Fibroblast of pulmonary artery (primary cell): ENCODE measurements at regions not wholly inside any gene's neighbourhood (a gene's known extent, or its start where the extent isn't known, plus 50 kb on each side); places are given as distances from the start of the nearest gene placed in this dataset.

ENCODE experiments used
- DNase-seq: peaks from one replicate; pipeline ENCODE4 v3.0.0-alpha.2; 2010; ENCODE audit warnings: low read depth
- H3K4me3 ChIP-seq: replicated peaks from 2 replicates; pipeline ENCODE4 v1.5.1; 2011; ENCODE audit warnings: low read depth, mild to moderate bottlenecking, control low read depth, low read length, moderate library complexity
- TF ChIP-seq, protein P1 (sequence below): IDR thresholded peaks from 2 replicates; pipeline ENCODE4 v1.5.1; 2011; ENCODE audit warnings: mild to moderate bottlenecking, control low read depth, low read length, inconsistent platforms; ENCODE audit errors: missing control alignments

DNA sequence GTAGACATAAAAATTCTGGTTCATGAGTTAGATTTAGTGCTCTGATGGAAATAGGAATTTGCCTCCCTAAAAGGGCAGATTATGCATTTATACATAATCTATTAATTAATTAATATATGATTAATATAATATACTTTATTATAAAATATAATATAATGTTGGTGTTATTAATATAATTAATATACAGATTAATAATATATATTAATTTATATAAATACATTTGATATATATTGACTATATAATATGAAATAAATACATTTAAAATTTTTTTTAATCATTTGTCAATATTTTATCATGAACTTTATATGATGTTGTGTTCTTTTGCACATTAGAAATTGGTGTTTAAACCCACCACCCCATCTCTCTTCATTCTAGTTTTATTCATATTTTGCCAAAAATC, 652.1 kb upstream of the ZNF804A start:
- DNase-seq = no peak
- no peak overlapping the region for H3K4me3 ChIP-seq
- TF ChIP-seq, protein P1, sequence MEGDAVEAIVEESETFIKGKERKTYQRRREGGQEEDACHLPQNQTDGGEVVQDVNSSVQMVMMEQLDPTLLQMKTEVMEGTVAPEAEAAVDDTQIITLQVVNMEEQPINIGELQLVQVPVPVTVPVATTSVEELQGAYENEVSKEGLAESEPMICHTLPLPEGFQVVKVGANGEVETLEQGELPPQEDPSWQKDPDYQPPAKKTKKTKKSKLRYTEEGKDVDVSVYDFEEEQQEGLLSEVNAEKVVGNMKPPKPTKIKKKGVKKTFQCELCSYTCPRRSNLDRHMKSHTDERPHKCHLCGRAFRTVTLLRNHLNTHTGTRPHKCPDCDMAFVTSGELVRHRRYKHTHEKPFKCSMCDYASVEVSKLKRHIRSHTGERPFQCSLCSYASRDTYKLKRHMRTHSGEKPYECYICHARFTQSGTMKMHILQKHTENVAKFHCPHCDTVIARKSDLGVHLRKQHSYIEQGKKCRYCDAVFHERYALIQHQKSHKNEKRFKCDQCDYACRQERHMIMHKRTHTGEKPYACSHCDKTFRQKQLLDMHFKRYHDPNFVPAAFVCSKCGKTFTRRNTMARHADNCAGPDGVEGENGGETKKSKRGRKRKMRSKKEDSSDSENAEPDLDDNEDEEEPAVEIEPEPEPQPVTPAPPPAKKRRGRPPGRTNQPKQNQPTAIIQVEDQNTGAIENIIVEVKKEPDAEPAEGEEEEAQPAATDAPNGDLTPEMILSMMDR = no peak

DNA sequence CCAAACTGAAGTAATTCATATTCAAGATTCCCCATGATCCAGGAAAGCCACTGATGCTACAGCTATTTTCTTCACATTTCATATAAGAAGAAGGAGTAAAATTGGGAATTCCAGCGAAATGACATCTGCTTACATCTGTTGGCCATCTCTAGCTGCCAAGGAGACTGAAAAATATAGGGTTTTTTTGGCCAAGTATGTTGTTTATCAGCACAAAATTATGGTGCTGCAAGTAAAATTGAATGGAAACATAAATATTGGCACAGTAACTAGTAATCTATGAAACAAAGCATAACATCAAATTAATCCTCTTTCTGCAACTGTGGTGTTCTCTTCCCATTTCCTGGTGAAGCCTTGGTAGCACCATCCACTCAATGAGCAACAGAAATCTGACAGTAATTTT, 649.5 kb upstream of the ZNF804A start:
- TF ChIP-seq, protein P1 = no peak
- DNase-seq = no peak
- no peak overlapping the region for H3K4me3 ChIP-seq

DNA sequence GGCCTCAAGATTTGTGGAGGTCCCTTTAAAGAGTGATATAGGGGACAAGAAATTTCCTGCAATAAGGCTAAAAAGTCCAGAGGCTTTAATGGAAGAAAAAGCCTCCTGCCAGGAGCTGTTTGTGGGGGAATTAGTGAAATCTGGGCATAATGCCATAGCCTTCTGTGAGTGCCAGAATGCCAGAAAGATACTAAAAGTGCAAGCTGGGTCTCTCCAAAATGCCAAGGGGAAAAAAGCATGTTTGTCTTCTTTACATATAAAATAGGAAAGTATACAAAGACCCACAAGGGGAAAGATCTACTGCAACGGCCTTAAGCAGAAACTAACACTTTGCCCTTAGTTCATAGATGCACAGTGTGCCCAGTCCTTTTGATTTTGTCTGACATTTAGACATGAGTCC, 647.7 kb upstream of the ZNF804A start:
- DNase-seq = no peak

DNA sequence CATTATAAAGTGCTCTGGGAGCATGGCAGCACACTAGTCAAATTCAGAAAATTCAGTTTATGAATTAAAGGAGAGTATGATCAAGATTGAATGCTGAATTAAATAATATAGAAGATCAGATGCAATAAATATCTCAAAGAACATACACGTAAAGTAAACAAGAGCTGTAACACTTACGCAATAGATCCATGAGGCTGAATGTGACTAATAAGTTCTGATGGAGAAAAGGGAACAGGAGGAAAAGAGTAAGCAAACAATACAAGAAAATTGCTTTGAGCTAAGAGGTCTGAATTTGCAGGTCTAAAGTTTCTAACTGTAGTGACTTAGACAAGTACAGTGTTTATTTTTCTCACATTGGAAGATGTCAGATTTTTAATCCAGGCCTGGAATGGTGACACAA, 646.7 kb upstream of the ZNF804A start:
- TF ChIP-seq, protein P1 = no peak
- H3K4me3 ChIP-seq = no peak overlapping the region
- DNase-seq = peak; percentile 18

More for the DNA sequence above, 647.7 kb upstream of the ZNF804A start:
- H3K4me3 ChIP-seq = no peak overlapping the region
- TF ChIP-seq, protein P1 = no peak

DNA sequence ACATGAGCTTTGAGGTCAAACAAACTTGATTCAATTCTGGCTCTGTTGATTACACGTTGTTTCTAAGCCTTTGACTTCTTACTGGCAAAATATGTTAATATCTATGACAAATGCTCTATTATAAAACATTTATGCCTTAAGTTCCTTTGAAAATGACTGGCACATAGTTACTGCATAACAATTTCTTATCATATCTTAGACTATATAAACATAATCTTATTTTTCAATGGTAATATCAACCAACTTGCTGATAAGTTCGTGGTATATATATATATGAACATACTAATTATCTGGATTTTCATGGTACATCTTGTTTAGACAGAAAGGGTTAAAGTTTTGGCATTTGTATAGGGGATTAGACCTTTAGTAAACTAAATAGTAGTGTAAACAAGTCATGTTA, 645.6 kb upstream of the ZNF804A start:
- DNase-seq = no peak
- TF ChIP-seq, protein P1 = no peak
- H3K4me3 ChIP-seq = no peak overlapping the region

DNA sequence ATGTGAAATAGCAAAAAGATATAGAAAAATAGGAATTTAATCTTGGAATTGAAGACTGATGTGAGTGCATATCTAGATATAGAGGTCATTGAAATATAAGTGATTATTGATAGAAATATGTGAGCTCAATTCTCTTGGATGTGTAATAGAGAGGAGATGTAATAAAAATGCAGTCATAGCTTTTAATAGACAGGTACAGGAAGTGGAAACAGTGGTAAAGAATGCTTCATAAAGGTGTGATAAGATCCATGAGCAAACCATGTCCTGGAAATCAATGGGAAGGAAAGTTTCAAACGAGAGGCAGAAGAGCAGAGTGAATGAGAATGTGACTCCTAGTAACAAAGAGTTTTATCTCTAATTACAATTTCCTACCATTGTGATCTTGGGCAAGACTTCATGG, 634.7 kb upstream of the ZNF804A start:
- TF ChIP-seq, protein P1 = no peak

DNA sequence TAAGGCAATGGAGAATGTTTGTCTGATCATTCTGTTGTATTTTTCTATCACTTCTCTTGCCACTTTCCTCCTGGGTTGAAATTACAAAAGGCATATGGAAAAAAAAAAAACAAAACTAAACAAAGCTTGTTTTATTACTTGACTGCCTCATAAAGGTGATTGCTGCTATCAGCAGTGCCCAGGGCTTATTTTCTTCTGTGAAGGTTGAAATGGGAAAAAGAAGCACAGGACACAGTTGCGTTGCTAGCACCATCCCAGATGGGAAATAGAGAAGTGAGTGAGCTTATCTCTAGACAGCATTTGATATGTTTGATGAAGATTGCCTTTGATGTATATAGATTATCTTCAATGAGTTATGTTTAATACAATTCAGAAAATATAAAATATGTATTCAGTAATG, 633.8 kb upstream of the ZNF804A start:
- TF ChIP-seq, protein P1 = no peak
- H3K4me3 ChIP-seq = no peak overlapping the region
- no peak for DNase-seq

More for the DNA sequence above, 634.7 kb upstream of the ZNF804A start:
- no peak overlapping the region for H3K4me3 ChIP-seq
- no peak for DNase-seq
